HT1080 (cell line): ENCODE measurements at regions not wholly inside any gene's neighbourhood (a gene's known extent, or its start where the extent isn't known, plus 50 kb on each side); places are given as distances from the start of the nearest gene placed in this dataset.
A peak's percentile ranks its signal among the peaks of the same experiment; 100 is the strongest.
"Not testable (repeated sequence)": the region's sequence is repeated elsewhere in the genome, so short reads cannot be mapped to it uniquely, and the experiment has no call there.

Experiments
- DNase-seq: peaks from one replicate; pipeline ENCODE4 v3.0.0-alpha.2; 2015; ENCODE audit warnings: low read depth

GRCh38 chr11:116379185-116379828 lies 393.5 kb downstream of the BUD13 start:
- peak; percentile 24 for DNase-seq

GRCh38 chr11:116376547-116376946 lies 396.2 kb downstream of the BUD13 start:
- no peak for DNase-seq

- no peak for DNase-seq
These were observed 396.7 kb downstream of the BUD13 start for GRCh38 chr11:116376054-116376453.

- DNase-seq, result no peak
These were observed 397.6 kb downstream of the BUD13 start for GRCh38 chr11:116375221-116375620.

GRCh38 chr11:116374085-116374484 lies 398.7 kb downstream of the BUD13 start:
- DNase-seq, result no peak

GRCh38 chr11:116373104-116373944 lies 399.5 kb downstream of the BUD13 start:
- peak; percentile 4 for DNase-seq

- DNase-seq, result no peak
These were observed 401.6 kb downstream of the BUD13 start for GRCh38 chr11:116371146-116371545.

- no peak for DNase-seq
These were observed 404.0 kb downstream of the BUD13 start for GRCh38 chr11:116368784-116369183.

GRCh38 chr11:116366980-116367645 lies 405.7 kb downstream of the BUD13 start:
- DNase-seq, result no peak

GRCh38 chr11:116366451-116366850 lies 406.3 kb downstream of the BUD13 start:
- no peak for DNase-seq

GRCh38 chr11:116364925-116365324 lies 407.9 kb downstream of the BUD13 start:
- not testable (repeated sequence) for DNase-seq

GRCh38 chr11:116364348-116364747 lies 408.4 kb downstream of the BUD13 start:
- no peak for DNase-seq

GRCh38 chr11:116360221-116360941 lies 412.4 kb downstream of the BUD13 start:
- DNase-seq, result no peak

- DNase-seq, result no peak
These were observed 414.8 kb downstream of the BUD13 start for GRCh38 chr11:116357784-116358544.

- no peak for DNase-seq
These were observed 416.3 kb downstream of the BUD13 start for GRCh38 chr11:116356451-116356850.

GRCh38 chr11:116355104-116355503 lies 417.7 kb downstream of the BUD13 start:
- DNase-seq, result no peak

- DNase-seq, result no peak
These were observed 419.2 kb downstream of the BUD13 start for GRCh38 chr11:116353589-116353988.

GRCh38 chr11:116352881-116353280 lies 419.9 kb downstream of the BUD13 start:
- DNase-seq, result no peak

GRCh38 chr11:116348226-116348625 lies 424.6 kb downstream of the BUD13 start:
- DNase-seq, result no peak

- no peak for DNase-seq
These were observed 427.2 kb downstream of the BUD13 start for GRCh38 chr11:116345575-116345974.

- no peak for DNase-seq
These were observed 428.2 kb downstream of the BUD13 start for GRCh38 chr11:116344601-116345000.
